SK-N-SH treated with all-trans-retinoic acid at 6 μM for 48 hours (cell line): ENCODE measurements at regions not wholly inside any gene's neighbourhood (a gene's known extent, or its start where the extent isn't known, plus 50 kb on each side); places are given as distances from the start of the nearest gene placed in this dataset.

Experiments
- RARB ChIP-seq: fragments of 250-450 bp; sonication (Bioruptor Pico); IDR thresholded peaks from 2 replicates; pipeline ENCODE4 v1.8.0; 2021; ENCODE audit warnings: mild to moderate bottlenecking, moderate library complexity
- SNAI2 ChIP-seq: fragments of 250-450 bp; sonication (Bioruptor Pico); IDR thresholded peaks from 2 replicates; pipeline ENCODE4 v1.5.0; 2020; ENCODE audit warnings: mild to moderate bottlenecking, moderate library complexity
- ZC3H10 ChIP-seq: fragments of 250-450 bp; sonication (Bioruptor Pico); IDR thresholded peaks from 2 replicates; pipeline ENCODE4 v1.5.1; 2021; ENCODE audit warnings: mild to moderate bottlenecking, moderate library complexity
- ZNF8 ChIP-seq: fragments of 450-650 bp; formaldehyde crosslinking; IDR thresholded peaks from 2 replicates; pipeline ENCODE4 v1.5.0; 2020; ENCODE audit warnings: mild to moderate bottlenecking, moderate library complexity
- TF ChIP-seq, protein P1 (sequence below): fragments of 250-450 bp; sonication (Bioruptor Pico); IDR thresholded peaks from 2 replicates; pipeline ENCODE4 v1.8.0; 2021; ENCODE audit warnings: low read depth, mild to moderate bottlenecking, moderate library complexity, borderline replicate concordance
- TF ChIP-seq, protein P2 (sequence below): fragments of 250-450 bp; sonication (Bioruptor Pico); IDR thresholded peaks from 2 replicates; pipeline ENCODE4 v1.8.0; 2020; ENCODE audit warnings: mild to moderate bottlenecking, moderate library complexity, borderline replicate concordance
- TF ChIP-seq, protein P3 (sequence below): fragments of 250-450 bp; sonication (Bioruptor Pico); IDR thresholded peaks from 2 replicates; pipeline ENCODE4 v1.5.1; 2020; ENCODE audit warnings: low read depth, mild to moderate bottlenecking, moderate library complexity

DNA sequence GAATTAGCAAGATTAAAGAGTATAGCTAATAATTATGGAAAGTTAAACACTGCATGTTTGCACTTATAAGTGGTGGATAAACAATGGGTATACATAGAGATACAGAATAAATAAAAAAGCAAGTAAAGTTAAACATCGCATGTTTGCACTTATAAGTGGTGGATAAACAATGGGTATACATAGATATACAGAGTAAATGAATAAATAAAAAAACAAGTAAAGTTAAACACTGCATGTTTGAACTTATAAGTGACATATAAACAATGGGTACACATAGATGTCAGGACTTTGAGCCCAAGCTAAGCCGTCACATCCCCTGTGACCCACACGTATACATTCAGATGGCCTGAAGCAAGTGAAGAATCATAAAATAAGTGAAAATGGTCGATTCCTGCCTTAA lies 1533.3 kb upstream of the SPRY2 start:
- no peak for TF ChIP-seq RARB (CRISPR knock-in tag)
- TF ChIP-seq ZC3H10, result no peak
- no peak for TF ChIP-seq ZNF8
- TF ChIP-seq, protein P1, sequence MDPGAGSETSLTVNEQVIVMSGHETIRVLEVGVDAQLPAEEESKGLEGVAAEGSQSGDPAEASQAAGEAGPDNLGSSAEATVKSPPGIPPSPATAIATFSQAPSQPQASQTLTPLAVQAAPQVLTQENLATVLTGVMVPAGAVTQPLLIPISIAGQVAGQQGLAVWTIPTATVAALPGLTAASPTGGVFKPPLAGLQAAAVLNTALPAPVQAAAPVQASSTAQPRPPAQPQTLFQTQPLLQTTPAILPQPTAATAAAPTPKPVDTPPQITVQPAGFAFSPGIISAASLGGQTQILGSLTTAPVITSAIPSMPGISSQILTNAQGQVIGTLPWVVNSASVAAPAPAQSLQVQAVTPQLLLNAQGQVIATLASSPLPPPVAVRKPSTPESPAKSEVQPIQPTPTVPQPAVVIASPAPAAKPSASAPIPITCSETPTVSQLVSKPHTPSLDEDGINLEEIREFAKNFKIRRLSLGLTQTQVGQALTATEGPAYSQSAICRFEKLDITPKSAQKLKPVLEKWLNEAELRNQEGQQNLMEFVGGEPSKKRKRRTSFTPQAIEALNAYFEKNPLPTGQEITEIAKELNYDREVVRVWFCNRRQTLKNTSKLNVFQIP (CRISPR knock-in tag), result no peak
- TF ChIP-seq, protein P2, sequence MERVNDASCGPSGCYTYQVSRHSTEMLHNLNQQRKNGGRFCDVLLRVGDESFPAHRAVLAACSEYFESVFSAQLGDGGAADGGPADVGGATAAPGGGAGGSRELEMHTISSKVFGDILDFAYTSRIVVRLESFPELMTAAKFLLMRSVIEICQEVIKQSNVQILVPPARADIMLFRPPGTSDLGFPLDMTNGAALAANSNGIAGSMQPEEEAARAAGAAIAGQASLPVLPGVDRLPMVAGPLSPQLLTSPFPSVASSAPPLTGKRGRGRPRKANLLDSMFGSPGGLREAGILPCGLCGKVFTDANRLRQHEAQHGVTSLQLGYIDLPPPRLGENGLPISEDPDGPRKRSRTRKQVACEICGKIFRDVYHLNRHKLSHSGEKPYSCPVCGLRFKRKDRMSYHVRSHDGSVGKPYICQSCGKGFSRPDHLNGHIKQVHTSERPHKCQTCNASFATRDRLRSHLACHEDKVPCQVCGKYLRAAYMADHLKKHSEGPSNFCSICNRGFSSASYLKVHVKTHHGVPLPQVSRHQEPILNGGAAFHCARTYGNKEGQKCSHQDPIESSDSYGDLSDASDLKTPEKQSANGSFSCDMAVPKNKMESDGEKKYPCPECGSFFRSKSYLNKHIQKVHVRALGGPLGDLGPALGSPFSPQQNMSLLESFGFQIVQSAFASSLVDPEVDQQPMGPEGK (CRISPR knock-in tag), result no peak
- no peak for TF ChIP-seq SNAI2
- TF ChIP-seq, protein P3, sequence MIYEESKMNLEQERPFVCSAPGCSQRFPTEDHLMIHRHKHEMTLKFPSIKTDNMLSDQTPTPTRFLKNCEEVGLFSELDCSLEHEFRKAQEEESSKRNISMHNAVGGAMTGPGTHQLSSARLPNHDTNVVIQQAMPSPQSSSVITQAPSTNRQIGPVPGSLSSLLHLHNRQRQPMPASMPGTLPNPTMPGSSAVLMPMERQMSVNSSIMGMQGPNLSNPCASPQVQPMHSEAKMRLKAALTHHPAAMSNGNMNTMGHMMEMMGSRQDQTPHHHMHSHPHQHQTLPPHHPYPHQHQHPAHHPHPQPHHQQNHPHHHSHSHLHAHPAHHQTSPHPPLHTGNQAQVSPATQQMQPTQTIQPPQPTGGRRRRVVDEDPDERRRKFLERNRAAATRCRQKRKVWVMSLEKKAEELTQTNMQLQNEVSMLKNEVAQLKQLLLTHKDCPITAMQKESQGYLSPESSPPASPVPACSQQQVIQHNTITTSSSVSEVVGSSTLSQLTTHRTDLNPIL (CRISPR knock-in tag), result no peak
